ENCODE measurements at regions not wholly inside any gene's neighbourhood (a gene's known extent, or its start where the extent isn't known, plus 50 kb on each side); places are given as distances from the start of the nearest gene placed in this dataset.
"Not testable (repeated sequence)": the region's sequence is repeated elsewhere in the genome, so short reads cannot be mapped to it uniquely, and the experiment has no call there.

GRCh38 chr1:187616830-187617229, 788.1 kb downstream of the PLA2G4A start:
- TF ChIP-seq CTCF (IDR thresholded peaks at IDR 0.05; ENCODE audit: low read length); EZH2 (optimal IDR thresholded peaks at IDR 0.05; ENCODE audit: low read depth, low read length); EZH2phosphoT487 (IDR thresholded peaks at IDR 0.05; ENCODE audit: low read length): not testable (repeated sequence)

Measured in MM.1S (cell line).